Thymus (tissue), 11 donors: ENCODE measurements at regions not wholly inside any gene's neighbourhood (a gene's known extent, or its start where the extent isn't known, plus 50 kb on each side); places are given as distances from the start of the nearest gene placed in this dataset.

ENCODE experiments used
- DNase-seq, 9 donors: peaks; one replicate each; pipeline ENCODE4 v3.0.0-alpha.2; 2013; ENCODE audit warnings: low spot score in 9 of 9, low read depth in 6 of 9, missing footprints in 1 of 9
- H3K27ac ChIP-seq, 2 donors: one replicate each; pipeline ENCODE4 v1.5.1; 2013; ENCODE audit warnings: control low read depth in 1 of 2, low read depth in 1 of 2, low read length in 1 of 2, mild to moderate bottlenecking in 1 of 2, moderate library complexity in 1 of 2
- H3K27me3 ChIP-seq, 2 donors: one replicate each; pipeline ENCODE4 v1.5.1; 2013; ENCODE audit warnings: low read length in 1 of 2; ENCODE audit not compliant: control insufficient read depth in 2 of 2, insufficient read depth in 1 of 2
- H3K36me3 ChIP-seq, 2 donors: one replicate each; pipeline ENCODE4 v1.5.1; 2013; ENCODE audit warnings: low read length in 1 of 2, mild to moderate bottlenecking in 1 of 2, moderate library complexity in 1 of 2; ENCODE audit not compliant: control insufficient read depth in 2 of 2, insufficient read depth in 2 of 2
- H3K4me1 ChIP-seq, 2 donors: one replicate each; pipeline ENCODE4 v1.5.1; 2013; ENCODE audit warnings: low read length in 2 of 2; ENCODE audit not compliant: control insufficient read depth in 2 of 2, insufficient read depth in 2 of 2
- H3K4me3 ChIP-seq, 2 donors: one replicate each; pipeline ENCODE4 v1.5.1; 2013; ENCODE audit warnings: low read length in 2 of 2, control low read depth in 1 of 2, mild to moderate bottlenecking in 1 of 2
- H3K9me3 ChIP-seq, 2 donors: one replicate each; pipeline ENCODE4 v1.5.1; 2013; ENCODE audit warnings: low read length in 1 of 2, mild to moderate bottlenecking in 1 of 2; ENCODE audit not compliant: control insufficient read depth in 2 of 2, insufficient read depth in 1 of 2
- WGBS: extraction: QIAGEN DNeasy Blood & Tissue Kit; methylation state at CpG from one replicate; pipeline ENCODE4 v1.1.7; 2013; 5-methylcytosine and 5-hydroxymethylcytosine counted together
- donor health status: healthy.

- DNase-seq, result no peak
- H3K27me3 ChIP-seq, result no peaks in the 10 kb centered on the region
- H3K36me3 ChIP-seq, result no peaks in the 10 kb centered on the region
- H3K9me3 ChIP-seq, result no peaks in the 10 kb centered on the region
- H3K27ac ChIP-seq, result no peak overlapping the region
- H3K4me1 ChIP-seq, result no peaks in the 10 kb centered on the region
- no peak overlapping the region for H3K4me3 ChIP-seq
- WGBS, result 95% methylated on average over 3 of the region's 3 CpGs
Measured at GRCh38 chr2:217305882-217306281, 446.0 kb upstream of the TNP1 start.

DNA sequence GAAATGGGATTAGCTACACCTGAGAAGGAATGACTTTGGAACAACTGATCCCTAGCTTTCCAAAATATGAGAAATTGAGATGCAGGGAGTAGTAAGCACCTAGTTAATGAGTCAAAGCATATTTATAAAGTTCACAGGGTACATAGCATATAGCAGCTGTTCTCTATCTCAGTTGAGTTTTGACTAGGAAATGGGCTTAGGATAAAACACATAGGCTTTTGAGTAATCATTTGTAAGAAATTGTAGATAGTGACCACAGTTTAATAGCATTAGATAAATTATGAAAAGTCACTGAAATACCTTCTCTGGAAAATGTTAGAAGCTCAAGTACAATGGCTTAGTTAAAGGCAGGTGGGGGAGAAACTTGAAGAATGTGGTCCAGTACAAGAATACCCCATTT lies 444.7 kb upstream of the TNP1 start:
- no peak for DNase-seq
- H3K4me3 ChIP-seq, result no peak overlapping the region
- H3K27ac ChIP-seq, result no peak overlapping the region
- no peaks in the 10 kb centered on the region for H3K4me1 ChIP-seq
- no peaks in the 10 kb centered on the region for H3K9me3 ChIP-seq
- H3K36me3 ChIP-seq, result no peaks in the 10 kb centered on the region
- no peaks in the 10 kb centered on the region for H3K27me3 ChIP-seq

- H3K4me1 ChIP-seq, result no peaks in the 10 kb centered on the region
- H3K4me3 ChIP-seq, result no peak overlapping the region
- 80% methylated on average over 3 of the region's 3 CpGs for WGBS
- H3K36me3 ChIP-seq, result no peaks in the 10 kb centered on the region
- H3K27me3 ChIP-seq, result no peaks in the 10 kb centered on the region
- no peak for DNase-seq
- no peak overlapping the region for H3K27ac ChIP-seq
- no peaks in the 10 kb centered on the region for H3K9me3 ChIP-seq
Measured at GRCh38 chr2:217302856-217303255, 443.0 kb upstream of the TNP1 start.

DNA sequence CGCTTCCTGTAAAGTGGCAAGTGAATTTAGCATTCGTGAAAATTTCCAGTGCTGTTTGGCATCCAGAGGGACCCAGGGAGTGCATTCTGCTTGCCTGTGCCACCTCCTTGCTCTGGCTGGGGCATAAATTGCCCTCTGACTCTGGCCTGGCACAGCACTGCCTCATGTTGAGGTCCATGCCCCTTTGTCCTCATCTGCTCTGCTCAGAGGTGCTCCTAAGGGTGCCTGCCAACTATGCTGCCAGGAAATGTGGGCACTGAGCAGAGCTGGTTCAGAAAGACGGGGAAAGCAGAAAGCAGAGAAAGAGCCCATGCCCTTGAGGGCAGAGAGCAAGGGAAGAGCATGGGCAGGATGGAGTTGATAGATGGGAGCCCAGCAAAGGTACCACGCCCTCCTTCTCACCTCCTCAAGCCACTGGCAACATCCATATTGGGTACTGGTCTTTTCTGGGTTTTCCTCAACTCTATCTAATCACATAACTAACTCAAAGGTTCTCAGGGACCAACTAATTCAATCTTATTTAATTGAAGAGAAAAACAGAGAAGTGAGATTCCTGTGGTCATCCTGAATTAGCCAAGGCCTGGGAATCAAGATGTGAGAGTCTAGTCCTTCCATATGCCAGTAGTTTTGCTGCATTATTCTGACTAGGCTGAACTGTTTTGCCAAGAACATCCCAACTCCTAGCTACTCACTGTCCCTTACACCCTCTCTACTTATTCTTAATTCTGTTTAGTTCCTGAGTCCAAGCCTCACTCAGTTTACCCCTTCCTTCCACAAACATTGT lies 441.5 kb upstream of the TNP1 start:
- H3K4me1 ChIP-seq, result no peaks in the 10 kb centered on the region
- no peaks in the 10 kb centered on the region for H3K36me3 ChIP-seq
- 92% methylated on average over 4 of the region's 4 CpGs for WGBS
- no peak overlapping the region for H3K4me3 ChIP-seq
- no peaks in the 10 kb centered on the region for H3K27me3 ChIP-seq
- H3K9me3 ChIP-seq, result no peaks in the 10 kb centered on the region
- no peak for DNase-seq
- H3K27ac ChIP-seq, result no peak overlapping the region

GRCh38 chr2:217299590-217299989 lies 439.7 kb upstream of the TNP1 start:
- no peak for DNase-seq
- Histone ChIP-seq H3K27me3 (no peaks in the 10 kb centered on the region), H3K9me3 (no peaks in the 10 kb centered on the region), H3K27ac (no peak overlapping the region), H3K4me1 (no peaks in the 10 kb centered on the region), H3K36me3 (no peaks in the 10 kb centered on the region), H3K4me3 (no peak overlapping the region)
- 99% methylated on average over 1 of the region's 1 CpG for WGBS

DNA sequence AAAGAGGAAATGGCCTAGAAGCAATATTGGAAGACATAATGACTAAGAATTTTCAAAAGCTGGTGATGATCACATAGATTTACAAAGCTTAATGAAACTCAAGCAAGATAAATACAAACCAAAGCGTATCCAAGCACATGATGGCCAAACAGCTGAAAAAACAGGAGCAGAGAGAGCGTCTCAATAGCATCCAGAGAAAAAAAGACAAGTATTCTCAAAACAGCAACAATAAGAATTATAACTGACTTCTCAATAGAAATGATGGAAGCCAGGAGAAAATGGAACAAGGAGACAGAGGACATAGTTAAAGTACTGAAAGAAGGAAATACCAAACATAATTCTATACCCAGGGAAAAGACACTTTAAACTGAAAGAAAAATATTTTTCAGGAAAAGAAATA lies 437.2 kb upstream of the TNP1 start:
- Histone ChIP-seq H3K27ac (no peak overlapping the region), H3K4me1 (no peaks in the 10 kb centered on the region), H3K4me3 (no peak overlapping the region), H3K36me3 (no peaks in the 10 kb centered on the region), H3K9me3 (no peaks in the 10 kb centered on the region), H3K27me3 (no peaks in the 10 kb centered on the region)
- 97% methylated on average over 2 of the region's 2 CpGs for WGBS
- no peak for DNase-seq

- no peaks in the 10 kb centered on the region for H3K9me3 ChIP-seq
- H3K4me3 ChIP-seq, result no peak overlapping the region
- no peaks in the 10 kb centered on the region for H3K36me3 ChIP-seq
- no peak for DNase-seq
- WGBS, result 97% methylated on average over 4 of the region's 4 CpGs
- H3K27ac ChIP-seq, result no peak overlapping the region
- no peaks in the 10 kb centered on the region for H3K27me3 ChIP-seq
- H3K4me1 ChIP-seq, result no peaks in the 10 kb centered on the region
Measured at GRCh38 chr2:217294818-217295217, 435.0 kb upstream of the TNP1 start.

DNA sequence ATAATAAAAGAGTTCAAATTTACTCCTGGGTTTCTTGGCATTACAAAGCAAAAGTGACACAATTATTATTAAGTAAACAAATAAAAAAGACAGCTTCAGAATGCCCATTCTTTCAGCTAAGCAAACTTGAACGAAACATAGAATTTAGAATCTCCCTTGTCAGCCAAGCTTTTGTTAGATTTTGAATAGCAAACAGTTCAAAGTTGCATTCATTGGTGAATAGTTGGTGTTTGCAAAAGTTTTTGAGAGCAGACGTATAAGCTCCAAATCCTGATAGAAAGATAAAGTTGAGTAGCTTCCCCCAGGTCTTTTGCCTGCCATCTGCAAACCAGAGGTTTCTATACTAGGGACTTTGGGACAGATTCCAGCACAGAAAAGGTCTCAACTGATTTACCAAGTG lies 434.3 kb upstream of the TNP1 start:
- H3K27me3 ChIP-seq, result no peaks in the 10 kb centered on the region
- H3K27ac ChIP-seq, result no peak overlapping the region
- WGBS, result 89% methylated on average over 2 of the region's 2 CpGs
- no peak overlapping the region for H3K4me3 ChIP-seq
- H3K9me3 ChIP-seq, result no peaks in the 10 kb centered on the region
- DNase-seq, result no peak
- no peaks in the 10 kb centered on the region for H3K36me3 ChIP-seq
- H3K4me1 ChIP-seq, result no peaks in the 10 kb centered on the region

DNA sequence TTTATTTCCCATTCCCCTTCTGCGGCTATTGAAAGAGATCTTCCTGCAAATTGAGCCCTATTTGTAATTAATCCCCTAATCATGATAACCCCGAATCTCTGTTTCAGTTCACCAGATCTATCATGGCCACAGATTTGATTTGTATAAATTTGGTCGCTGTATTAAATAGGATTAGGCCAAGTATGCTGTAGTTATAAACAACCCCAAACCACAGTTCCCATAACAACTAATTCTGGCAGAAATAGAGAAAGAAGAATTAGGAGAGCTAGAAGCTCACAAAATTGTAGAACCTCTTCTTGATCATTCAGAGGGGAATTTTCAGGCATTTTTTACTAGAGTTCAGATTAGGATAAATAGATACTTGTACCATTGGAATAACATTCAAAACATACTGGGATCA lies 433.7 kb upstream of the TNP1 start:
- Histone ChIP-seq H3K27ac (no peak overlapping the region), H3K4me1 (no peaks in the 10 kb centered on the region), H3K4me3 (no peak overlapping the region), H3K27me3 (no peaks in the 10 kb centered on the region), H3K9me3 (no peaks in the 10 kb centered on the region), H3K36me3 (no peaks in the 10 kb centered on the region)
- WGBS, result 95% methylated on average over 3 of the region's 3 CpGs
- no peak for DNase-seq
